ENCODE measurements at regions not wholly inside any gene's neighbourhood (a gene's known extent, or its start where the extent isn't known, plus 50 kb on each side); places are given as distances from the start of the nearest gene placed in this dataset.
"Not testable (repeated sequence)": the region's sequence is repeated elsewhere in the genome, so short reads cannot be mapped to it uniquely, and the experiment has no call there.

DNA sequence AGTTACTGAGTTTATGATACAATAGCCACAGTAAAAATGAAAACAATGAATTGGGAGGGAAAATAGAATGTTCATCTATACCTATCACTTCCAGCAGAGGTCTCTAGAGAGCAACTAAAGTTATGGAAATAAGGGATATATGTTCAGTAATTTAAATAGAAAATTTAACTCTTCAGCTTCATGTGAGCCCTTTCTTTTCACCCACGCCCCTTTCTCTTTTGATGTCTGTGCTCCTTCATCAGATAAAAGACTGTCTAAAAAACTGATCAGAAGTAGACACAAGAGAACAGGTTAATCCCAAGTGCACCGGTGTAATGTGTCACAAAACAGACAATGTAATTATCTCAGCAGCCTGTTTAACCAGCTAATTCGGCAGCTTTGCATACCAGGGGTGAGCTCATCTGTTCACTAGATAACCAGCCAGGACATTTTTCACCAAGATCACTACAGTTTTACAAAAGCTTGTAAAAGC, 238.5 kb upstream of the ERBB4 start:
- no peak for DNase-seq (ENCODE audit: low read depth)

DNA sequence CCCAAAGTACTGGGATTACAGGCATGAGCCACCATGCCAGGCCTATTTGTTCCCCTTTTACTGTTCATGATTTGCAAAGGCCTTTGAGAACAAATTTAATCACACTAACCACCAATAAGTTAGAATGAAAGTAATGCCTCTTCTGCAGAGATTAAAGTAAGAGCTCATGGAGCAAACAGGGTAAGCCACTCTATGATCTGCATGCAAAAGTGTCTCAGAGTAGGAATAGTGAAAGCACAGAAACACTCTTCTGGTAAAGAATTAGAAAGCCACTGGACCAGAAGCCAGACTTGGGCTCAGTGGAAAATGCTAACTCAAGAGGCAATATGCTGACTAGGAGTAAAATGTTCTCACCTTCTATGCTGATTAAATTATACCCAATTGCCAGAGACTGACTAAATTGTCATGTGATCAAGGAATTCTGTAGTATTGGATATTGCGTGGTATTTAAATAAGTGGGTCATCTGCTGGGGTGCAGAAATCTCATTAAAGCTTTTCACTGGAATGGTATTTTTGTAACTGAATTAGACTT, 235.3 kb upstream of the ERBB4 start:
- DNase-seq (ENCODE audit: low read depth) = no peak

DNA sequence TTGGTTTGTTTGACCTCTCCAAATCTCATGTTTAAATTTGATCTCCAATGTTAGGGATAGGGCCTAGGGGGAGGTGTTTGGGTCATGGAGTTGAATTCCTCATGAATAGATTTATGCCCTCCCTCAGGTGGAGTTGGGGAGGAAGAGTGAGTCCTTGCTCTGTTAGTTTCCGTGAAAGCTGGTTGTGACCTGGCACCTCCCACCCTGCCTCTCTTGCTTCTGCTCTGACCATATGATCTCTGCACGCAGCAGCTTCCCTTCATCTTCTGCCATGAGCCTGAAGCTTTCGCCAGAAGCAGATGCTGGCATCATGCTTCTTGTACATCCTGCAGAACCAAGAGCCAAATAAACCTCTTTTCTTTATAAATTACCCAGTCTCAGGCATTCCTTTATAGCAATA, 231.6 kb upstream of the ERBB4 start:
- DNase-seq (ENCODE audit: low read depth) = no peak

DNA sequence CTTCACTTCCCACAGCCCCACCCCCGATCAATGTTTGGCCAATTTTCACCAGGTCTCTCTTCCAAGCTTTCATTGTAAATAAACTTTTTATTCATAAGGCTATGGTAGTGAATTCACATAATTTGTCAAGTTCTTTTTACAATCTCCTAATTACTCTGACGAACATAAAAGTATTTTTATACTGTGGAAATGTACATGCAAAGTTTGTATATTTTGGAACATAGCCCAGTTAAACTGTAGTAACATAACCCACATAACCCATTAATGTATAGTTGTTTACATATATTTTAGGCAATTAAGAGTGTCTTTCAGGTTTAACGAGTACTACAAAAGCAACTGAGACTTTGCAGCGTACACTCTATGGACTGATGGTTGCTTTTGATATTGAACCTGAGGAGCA, 228.3 kb upstream of the ERBB4 start:
- no peak for DNase-seq (ENCODE audit: low read depth)

DNA sequence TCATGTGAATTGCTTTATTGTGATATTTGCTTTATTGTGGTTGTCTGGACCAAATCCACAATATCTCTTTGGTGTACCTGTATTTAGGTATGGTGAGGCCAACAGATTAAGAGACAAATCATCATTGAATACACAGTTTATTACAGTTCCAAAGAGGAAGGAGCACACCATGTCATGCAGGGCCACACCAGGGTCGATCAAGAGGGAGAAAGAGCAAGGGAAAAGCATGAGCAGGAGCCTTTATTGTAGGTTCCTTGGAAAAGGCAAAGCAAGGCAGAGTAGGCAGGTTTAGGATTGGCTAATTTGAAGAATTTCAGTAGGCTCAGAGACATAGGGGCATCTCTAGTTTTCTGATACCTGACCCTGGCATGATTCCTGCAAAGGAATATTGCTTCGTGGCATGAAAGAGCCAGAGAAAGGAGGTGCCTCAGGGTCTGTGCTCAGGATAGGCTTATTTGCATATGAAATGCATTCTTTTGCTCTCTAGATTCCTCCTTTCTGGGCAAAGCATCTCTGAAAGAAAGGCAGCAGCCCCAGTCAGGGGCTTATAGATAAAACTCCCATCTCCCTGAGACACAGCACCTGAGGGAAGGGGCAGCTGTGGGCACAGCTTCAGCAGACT, 214.2 kb upstream of the ERBB4 start:
- no peak for DNase-seq (ENCODE audit: low read depth)

DNA sequence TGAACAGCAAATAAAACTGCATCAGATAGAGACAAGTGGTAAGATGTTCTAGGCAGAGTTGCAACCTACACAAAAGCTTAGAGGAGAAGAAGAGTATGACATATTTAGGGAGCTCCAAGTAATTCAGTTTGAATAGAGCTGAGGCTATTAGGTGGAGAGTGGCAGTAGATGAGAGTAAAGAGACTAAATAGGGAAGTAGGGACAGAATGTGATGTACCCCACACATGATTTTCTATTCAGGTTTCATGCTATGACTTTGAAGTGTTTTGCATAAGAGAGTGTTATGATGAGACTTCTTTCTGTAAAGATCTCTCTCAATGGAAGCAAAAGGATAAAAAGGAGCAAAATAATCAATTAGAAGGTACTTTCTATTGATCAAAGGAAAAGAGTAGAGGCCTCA, 206.8 kb upstream of the ERBB4 start:
- no peak for DNase-seq (ENCODE audit: low read depth)

DNA sequence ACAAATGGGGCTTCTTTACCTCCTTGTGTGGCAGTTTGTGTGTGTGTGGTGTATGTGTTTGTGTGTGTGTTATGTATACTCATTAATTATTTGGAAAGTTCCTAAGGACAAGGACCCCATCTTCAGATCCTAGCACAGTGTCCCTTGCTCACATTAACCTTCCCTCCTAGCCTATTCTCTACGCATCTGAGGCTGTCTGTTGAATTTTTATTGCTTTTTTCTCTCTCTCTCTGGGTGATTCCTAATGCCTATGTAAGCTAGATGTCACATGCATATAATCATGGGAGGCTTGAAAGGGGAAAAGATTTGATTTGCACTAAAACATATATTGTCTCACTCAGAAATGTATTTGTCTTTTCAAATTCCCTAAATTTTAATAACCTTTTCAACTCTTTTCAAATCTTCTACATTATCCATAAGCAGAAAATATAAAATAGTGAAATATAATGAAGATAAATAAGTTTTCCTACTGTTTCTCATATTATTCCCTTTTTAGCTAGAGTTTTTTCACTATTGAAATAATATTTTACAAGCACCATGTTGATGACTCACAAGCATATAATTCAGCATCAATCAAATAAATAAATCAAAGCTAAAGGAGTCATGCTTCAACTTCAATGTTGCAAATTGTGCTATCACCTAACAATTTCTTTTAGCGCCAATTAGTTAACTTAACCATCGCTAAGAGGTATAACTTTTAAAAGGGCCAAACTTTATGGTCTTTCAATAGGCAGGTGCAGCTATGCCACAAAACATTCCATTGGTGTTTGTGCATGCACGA, 199.0 kb upstream of the ERBB4 start:
- DNase-seq (ENCODE audit: low read depth) = no peak

DNA sequence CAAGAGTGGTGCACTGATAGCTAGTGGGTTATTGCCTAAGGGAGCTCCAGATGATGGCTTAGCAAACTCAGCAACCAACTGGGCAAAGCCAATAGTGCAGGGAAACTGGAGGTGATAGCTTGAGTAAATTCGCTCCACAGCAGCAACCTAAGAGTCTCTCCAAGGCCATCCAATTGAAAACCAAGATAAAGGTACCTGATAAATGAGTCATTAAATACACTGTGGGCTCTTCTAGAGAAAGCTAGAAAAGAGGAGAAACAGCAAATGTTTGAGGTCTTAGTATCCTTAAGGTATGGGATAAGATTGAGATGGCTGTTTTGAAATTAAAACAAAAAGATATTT, 197.8 kb upstream of the ERBB4 start:
- DNase-seq (ENCODE audit: low read depth) = no peak

DNA sequence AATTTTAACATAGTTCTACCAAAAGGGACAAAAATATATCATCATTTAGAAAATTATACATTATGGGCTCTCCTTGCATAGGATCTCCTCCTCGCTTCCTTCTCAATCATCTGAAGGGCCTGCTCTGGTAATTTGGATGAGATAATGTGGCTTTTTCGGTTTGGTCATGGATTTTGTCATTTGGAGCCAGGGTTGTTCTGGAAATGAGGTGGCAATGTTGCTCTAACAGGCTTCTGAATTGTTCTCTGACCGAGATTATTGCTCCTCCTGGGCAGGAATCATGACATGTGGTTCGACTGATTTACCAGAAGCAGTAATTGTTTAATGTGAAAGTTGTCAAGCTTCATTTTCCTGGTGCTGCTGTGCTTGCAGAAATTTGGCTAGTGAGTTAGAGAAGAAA, 194.7 kb upstream of the ERBB4 start:
- DNase-seq (ENCODE audit: low read depth) = no peak

DNA sequence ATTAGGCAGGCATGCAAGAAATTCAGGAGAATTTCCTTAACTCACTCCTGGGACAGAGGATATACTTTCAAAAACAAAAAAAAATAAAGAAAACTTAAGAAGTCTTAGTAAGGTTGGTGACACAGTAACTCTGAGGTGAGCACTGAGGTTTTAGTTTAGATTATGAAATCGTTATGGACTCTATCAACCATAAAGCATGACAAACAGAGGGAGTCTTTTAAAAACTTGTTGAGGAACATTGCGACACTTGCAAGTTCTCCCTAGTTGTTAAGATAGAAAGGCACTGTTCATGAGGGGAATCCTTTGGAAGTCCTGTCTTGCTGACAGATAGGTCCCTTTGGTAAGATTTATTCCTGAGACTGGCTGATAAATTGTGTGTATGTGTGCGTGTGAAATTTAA, 194.3 kb upstream of the ERBB4 start:
- no peak for DNase-seq (ENCODE audit: low read depth)

DNA sequence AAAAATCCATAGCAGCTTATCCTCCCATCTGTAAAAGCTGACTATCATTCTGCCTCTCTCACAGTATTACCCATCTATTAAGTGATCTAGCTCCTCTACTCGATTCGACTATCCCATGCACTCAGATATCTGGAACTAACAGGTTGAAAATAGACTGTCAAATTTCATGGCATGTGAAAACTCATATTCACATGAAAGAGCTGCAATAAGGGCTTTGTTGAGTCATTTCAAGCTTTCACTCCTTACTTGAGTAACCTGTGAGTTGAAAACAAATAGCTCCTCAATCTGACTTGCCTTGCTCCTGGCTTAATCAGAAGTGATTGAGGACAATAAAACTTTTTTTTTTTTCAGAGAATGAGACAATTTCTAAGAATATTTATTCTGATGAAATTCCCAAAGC, 192.4 kb upstream of the ERBB4 start:
- DNase-seq (ENCODE audit: low read depth) = no peak

DNA sequence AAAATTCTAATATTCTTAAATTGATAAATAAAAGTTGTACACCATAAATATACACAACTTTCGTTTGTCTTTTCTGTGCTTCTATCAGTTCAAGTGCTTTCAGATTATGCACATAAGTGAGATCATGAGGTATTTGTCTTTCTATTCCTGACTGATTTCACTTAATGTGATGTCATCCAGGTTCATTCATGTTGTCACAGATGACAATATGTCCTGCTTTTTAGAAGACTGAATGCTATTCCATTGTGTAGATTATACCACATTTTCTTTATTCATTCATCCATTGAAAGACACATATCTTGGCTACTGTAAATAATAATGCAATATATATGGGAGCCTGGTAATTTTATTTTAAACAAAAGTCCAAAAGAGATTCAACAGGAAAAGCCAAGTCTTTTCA, 190.1 kb upstream of the ERBB4 start:
- no peak for DNase-seq (ENCODE audit: low read depth)

DNA sequence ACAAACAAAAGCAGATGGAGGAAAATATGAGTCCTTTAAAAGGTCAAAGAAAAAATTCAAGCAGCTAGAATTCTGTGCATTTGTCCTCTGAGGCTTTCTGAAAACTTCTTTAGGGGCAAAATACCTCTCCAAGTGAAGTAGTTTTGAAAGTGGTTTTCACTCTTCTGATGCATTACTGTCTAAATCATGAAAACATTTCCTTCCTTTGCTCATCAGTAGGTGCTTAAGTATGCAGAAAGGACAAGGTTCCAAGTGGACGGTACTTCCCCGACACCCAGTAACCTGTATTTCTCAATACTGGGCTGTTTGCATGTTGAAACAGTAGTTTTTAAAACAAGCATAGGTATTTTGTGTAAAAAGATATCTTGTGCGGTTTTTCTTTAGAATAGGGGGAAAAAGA, 189.1 kb upstream of the ERBB4 start:
- DNase-seq (ENCODE audit: low read depth) = no peak

DNA sequence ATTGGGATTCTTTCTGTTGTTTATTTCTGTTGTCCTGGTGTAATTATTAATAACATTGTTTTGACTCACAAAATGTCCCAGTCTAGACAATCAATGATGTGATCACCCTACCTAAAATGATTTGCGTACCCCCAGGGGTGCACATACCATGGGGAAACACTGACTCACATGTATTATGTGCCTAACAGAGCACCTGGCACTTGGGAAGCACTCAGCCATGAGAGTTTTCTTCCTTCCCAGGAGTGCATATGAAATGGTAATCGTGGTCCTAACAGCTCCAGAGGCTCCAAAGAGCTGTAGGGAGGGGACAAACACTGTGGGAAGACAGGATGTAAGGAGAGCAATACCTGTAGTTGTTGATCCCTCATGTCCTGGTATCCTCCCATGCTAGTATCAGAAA, 187.8 kb upstream of the ERBB4 start:
- DNase-seq (ENCODE audit: low read depth) = no peak

DNA sequence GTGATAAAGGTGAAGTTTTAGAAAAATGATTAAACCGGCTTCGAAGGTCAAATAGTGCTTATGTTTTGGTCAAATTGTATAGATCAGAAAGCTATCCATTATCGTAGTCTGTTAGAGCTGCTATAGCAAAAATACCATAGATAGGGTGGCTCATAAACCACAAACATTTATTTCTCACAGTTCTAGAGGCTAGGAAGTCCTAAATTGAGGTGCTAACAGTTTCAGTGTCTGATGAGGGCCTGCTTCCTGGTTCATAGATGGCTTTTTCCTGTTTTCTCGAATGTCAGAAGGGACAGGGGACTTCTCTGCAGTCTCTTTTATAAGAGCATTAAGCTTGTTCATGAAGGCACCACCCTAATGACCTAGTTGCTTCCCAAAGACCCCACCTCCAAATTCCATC, 186.6 kb upstream of the ERBB4 start:
- no peak for DNase-seq (ENCODE audit: low read depth)

DNA sequence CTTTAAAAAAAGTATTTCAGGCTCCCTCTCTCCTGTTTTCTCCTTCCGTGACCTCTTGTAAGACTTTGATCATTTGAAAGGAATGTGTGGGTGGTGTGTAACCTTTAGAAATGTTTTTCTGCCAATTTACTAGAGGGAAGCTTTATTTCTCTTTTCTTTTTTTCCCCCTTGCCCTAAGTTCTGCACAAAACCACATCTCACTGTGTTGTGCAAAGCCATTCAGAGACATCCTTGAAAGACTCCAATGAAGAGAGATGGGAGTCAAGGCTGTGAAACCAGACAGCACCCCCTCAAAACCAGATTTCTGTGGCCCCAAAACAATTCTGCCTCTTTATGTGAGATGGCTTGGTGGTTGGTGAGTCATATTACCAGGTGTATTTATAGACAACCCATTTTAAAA, 184.6 kb upstream of the ERBB4 start:
- DNase-seq (ENCODE audit: low read depth) = no peak

DNA sequence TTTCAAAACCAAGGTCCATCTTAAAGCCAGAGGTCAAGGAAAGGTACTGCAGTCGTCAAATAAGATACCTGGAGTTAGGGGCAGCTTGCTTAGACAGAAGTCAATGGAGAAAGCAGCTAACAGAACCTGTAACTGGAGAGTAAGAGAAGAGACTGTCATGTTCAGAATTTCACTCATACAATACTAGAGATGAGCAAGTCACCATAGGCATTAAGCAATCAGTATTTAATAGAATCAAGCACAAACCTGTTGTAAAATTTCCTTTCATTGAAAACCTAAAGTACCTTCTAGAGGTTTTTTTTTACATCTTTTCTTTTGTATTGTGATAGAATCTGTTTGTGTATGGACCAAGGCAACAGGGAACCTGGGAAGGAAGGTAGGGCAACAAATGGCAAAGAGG, 183.4 kb upstream of the ERBB4 start:
- DNase-seq (ENCODE audit: low read depth) = no peak

DNA sequence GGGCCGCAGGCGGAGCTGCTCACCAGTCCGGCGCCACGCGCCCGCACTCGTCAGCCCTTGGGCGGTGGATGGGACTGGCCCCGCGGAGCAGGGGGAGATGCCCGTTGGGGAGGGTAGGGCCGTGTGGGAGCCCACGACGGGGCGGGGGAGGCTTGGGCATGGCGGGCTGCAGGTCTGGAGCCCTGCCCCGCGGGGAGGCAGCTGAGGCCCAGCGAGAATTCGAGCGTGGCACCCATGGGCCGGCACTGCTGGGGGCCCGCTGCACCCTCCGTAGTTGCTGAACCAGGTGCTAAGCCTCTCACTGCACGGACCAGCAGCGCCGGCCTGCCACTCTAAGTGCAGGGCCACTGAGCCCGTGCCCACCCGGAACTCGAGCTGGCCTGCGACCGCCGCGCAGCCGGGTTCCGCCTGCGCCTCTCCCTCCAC, 182.4 kb upstream of the ERBB4 start:
- DNase-seq (ENCODE audit: low read depth) = no peak

DNA sequence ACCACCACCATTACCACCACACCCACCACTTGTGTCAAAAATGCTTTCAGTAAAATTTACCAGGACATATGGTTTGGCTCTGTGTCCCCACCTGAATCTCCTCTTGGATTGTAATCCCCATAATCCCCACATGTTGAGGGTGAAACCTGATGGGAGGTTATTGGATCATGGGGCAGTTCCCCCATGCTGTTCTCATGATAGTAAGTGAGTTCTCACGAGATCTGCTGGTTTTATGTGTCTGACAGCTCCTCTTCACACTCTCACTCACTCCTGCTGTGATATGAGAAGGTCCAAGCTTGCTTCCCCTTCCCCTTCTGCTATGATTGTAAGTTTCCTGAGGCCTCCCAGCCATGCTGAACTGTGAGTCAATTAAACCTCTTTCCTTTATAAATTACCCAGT, 176.8 kb upstream of the ERBB4 start:
- not testable (repeated sequence) for DNase-seq (ENCODE audit: low read depth)

DNA sequence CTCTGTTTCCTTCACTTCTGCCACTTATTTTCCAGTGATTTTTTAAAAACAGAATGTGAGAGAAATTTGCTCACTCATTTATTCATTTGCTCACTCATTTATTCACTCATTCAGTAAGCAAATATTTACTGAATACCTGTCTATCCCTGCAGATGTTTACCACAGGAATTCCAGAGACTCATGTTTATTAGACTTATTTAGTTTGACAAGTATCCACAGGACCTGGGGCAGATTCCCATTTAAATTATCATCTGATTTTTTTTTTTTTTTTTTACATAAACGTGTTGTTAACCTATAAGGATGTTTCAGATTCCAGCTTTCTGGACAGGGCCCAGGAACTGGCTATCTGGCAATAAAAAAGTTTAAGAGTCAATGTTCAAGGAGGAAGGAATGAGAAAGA, 175.1 kb upstream of the ERBB4 start:
- DNase-seq (ENCODE audit: low read depth) = no peak

DNA sequence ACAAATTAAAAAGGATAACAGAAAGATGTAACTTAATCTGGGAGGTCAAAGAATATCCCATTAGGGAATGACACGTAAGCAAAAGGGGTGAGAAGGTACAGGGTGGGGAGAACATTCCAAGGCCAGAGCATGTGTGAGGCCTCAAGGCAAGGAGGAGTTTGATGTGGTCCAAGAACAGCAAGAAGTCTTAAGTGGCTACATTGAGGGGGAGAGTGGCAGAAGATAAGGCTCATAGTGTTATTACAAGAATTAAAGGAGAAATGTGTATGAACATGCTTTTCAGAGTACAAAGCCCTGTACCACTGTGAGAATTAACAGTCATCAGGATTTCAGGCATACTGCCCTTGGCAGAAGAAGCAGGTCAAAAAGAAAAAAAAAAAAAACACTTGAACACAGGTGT, 174.4 kb upstream of the ERBB4 start:
- no peak for DNase-seq (ENCODE audit: low read depth)

DNA sequence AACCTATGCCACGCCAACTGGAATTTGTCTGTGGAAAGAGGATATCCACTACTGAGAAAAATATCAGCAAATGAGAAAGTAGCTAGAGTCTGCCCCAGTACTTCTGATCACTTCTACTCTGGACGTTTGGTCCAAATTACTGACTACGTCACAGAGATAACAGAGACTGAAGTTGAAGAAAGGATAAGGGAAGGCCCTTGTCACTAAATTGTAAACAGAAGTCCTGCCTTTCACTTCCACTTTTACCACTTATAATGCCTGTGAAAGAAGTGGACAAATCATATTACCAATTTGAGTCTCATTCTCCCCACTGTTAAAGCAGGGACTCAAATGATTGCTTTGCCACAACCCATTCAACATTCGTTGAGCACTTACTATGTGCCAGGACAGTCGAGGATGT, 173.9 kb upstream of the ERBB4 start:
- no peak for DNase-seq (ENCODE audit: low read depth)

DNA sequence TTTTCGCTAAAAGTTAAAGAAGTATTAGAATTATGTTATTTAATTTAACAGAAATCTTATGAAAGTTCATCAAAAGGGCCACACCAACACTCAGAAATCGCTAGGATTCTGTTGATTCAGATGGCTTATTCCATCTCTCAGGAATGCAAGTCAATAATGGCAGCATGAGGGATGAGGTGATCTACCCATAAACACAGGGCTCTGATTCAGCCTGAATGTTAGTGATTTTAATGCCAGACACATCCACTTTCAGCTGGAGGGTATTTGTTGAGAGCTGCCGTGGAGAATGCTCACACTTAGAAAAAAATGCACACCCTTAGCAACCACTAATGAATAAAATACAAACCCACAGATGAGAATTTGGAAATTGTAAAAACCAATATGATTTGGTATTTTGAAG, 173.3 kb upstream of the ERBB4 start:
- no peak for DNase-seq (ENCODE audit: low read depth)

DNA sequence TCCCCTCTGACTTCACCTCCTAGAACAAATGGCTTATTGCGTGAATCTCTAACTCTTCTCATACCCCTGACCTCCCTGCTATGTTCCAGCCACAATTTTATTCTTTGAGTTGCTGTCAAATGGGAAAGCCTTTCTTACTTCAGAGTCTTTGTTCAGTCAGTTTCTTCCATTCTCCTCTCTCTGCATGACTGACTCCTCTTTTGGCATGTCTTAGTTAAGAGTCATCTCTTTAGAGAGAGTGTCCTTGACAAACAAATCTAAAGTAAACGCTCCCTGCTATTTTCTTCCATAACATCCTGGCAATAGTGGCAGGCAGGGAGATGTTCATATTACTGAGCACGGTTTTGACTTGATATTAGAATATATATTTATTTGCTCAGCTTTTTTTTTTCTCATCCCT, 170.7 kb upstream of the ERBB4 start:
- no peak for DNase-seq (ENCODE audit: low read depth)
